Fibroblast of lung (primary cell): ENCODE measurements at regions not wholly inside any gene's neighbourhood (a gene's known extent, or its start where the extent isn't known, plus 50 kb on each side); places are given as distances from the start of the nearest gene placed in this dataset.

Experiments
- DNase-seq, 2 donors: peaks; one replicate each; pipeline versions ENCODE4 v3.0.0 to v3.0.0-alpha.2; 2010; ENCODE audit warnings: low read depth in 2 of 2
- H2AFZ ChIP-seq: 2 replicates; pipeline ENCODE4 v1.5.1; 2012; ENCODE audit warnings: low read length, control low read depth, inconsistent platforms
- H3K27ac ChIP-seq: 2 replicates; pipeline ENCODE4 v1.5.1; 2011; ENCODE audit warnings: low read length, control low read depth; ENCODE audit not compliant: insufficient read depth
- H3K27me3 ChIP-seq: 2 replicates; pipeline ENCODE4 v1.5.1; 2011; ENCODE audit warnings: mild to moderate bottlenecking, low read length; ENCODE audit not compliant: control insufficient read depth, insufficient read depth
- H3K36me3 ChIP-seq: 2 replicates; pipeline ENCODE4 v1.5.1; 2011; ENCODE audit warnings: low read length; ENCODE audit not compliant: control insufficient read depth, insufficient read depth
- H3K4me1 ChIP-seq: 2 replicates; pipeline ENCODE4 v1.5.1; 2011; ENCODE audit warnings: low read length; ENCODE audit not compliant: control insufficient read depth, insufficient read depth; ENCODE audit errors: extremely low read depth
- H3K4me2 ChIP-seq: 2 replicates; pipeline ENCODE4 v1.5.1; 2011; ENCODE audit warnings: low read length, control low read depth; ENCODE audit not compliant: insufficient read depth; ENCODE audit errors: extremely low read depth
- H3K4me3 ChIP-seq, 4 experiments: fragments of 200-600 bp in 1 of 4; sonication (generic) in 1 of 4; replicated peaks in 1 of 4; 2 replicates each; pipeline ENCODE4 v1.5.1; 2011 to 2016; ENCODE audit warnings: low read length in 4 of 4, low read depth in 3 of 4, mild to moderate bottlenecking in 3 of 4, control low read depth in 2 of 4, inconsistent platforms in 1 of 4, mixed read lengths in 1 of 4; ENCODE audit not compliant: insufficient read depth in 1 of 4; ENCODE audit errors: control extremely low read depth in 1 of 4
- H3K79me2 ChIP-seq: 2 replicates; pipeline ENCODE4 v1.5.1; 2012; ENCODE audit warnings: mild to moderate bottlenecking, low read length, inconsistent platforms; ENCODE audit not compliant: control insufficient read depth, insufficient read depth
- H3K9ac ChIP-seq: 2 replicates; pipeline ENCODE4 v1.5.1; 2011; ENCODE audit warnings: mild to moderate bottlenecking, low read length, control low read depth; ENCODE audit not compliant: insufficient read depth
- H3K9me3 ChIP-seq: 2 replicates; pipeline ENCODE4 v1.5.1; 2012; ENCODE audit warnings: low read depth, low read length; ENCODE audit not compliant: control insufficient read depth, insufficient read depth
- H4K20me1 ChIP-seq: 2 replicates; pipeline ENCODE4 v1.5.1; 2011; ENCODE audit warnings: low read length; ENCODE audit not compliant: control insufficient read depth, insufficient read depth; ENCODE audit errors: extremely low read depth
- EZH2 ChIP-seq: IDR thresholded peaks from 2 replicates; pipeline ENCODE4 v1.5.1; 2012; ENCODE audit warnings: low read length, control low read depth, mild to moderate bottlenecking; ENCODE audit errors: missing control alignments
- TF ChIP-seq, protein P1 (sequence below), 2 donors: IDR thresholded peaks in 1 of 2; conservative IDR thresholded peaks in 1 of 2; 1 replicate in 1 of 2; 2 replicates in 1 of 2; pipeline ENCODE4 v1.5.1; 2011 to 2012; ENCODE audit warnings: low read length in 2 of 2, control low read depth in 1 of 2, inconsistent platforms in 1 of 2, low read depth in 1 of 2, mild to moderate bottlenecking in 1 of 2

DNA sequence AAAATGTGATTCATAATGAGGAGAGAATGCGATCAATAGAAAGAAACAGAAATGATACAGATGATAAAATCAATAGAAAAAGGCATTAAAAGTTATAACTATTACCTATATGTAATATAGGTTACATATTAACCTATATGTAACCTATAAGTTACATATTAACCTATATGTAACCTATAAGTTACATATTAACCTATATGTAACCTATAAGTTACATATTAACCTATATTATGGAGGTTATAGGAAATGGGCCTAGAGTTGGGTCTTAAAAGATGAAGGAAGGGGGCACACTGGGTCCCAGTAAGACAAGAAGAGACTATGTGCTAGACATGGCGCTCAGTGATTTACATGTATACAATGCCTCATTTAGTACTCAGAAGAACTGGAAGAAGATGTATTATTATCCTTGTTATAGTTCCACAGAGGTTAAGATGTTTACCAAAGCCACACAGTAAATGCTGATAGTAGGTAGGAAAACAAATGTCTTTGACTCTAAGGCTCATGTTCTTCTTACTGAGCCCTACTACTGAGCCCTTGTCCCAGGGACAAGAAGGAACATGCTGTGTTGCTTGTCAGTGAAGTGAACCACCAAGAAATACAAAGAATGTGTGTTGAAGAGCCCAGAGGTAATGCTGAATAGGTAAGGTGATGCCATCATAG, 444.6 kb upstream of the PLXNA2 start:
- Histone ChIP-seq H3K9me3 (no peaks in the 10 kb centered on the region), H3K27me3 (no peaks in the 10 kb centered on the region), H3K4me1 (no peaks in the 10 kb centered on the region), H3K79me2 (no peaks in the 10 kb centered on the region), H3K4me3 (no peak overlapping the region), H3K27ac (no peak overlapping the region), H3K4me2 (no peak overlapping the region), H3K36me3 (no peaks in the 10 kb centered on the region), H2AFZ (no peak overlapping the region), H4K20me1 (no peaks in the 10 kb centered on the region), H3K9ac (no peak overlapping the region)
- no peak for DNase-seq
- no peak for TF ChIP-seq EZH2
- TF ChIP-seq, protein P1, sequence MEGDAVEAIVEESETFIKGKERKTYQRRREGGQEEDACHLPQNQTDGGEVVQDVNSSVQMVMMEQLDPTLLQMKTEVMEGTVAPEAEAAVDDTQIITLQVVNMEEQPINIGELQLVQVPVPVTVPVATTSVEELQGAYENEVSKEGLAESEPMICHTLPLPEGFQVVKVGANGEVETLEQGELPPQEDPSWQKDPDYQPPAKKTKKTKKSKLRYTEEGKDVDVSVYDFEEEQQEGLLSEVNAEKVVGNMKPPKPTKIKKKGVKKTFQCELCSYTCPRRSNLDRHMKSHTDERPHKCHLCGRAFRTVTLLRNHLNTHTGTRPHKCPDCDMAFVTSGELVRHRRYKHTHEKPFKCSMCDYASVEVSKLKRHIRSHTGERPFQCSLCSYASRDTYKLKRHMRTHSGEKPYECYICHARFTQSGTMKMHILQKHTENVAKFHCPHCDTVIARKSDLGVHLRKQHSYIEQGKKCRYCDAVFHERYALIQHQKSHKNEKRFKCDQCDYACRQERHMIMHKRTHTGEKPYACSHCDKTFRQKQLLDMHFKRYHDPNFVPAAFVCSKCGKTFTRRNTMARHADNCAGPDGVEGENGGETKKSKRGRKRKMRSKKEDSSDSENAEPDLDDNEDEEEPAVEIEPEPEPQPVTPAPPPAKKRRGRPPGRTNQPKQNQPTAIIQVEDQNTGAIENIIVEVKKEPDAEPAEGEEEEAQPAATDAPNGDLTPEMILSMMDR (conservative IDR thresholded peaks at IDR 0.05 in 1 of 2, IDR thresholded peaks at IDR 0.05 in 1 of 2; ENCODE audit: low read depth in 1 of 2, low read length in 2 of 2): no peak

DNA sequence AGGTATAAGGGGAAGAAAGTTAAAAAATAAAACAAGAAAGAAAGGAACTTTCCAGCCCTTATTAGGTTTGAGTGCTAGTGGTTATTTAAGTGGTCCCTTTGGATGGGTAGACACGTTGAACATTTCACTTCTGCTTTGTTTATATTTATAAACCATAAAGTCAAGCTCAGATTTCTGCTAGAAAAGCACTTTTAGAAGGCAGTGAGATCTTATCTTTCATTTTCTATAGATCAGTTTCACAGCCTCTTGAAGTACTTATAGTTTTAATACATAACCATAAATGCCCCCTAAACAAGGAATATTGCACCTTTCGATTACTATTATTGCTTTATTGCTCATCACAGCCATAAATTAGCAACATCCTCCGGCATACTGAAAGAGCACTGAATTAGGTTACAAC, 446.8 kb upstream of the PLXNA2 start:
- Histone ChIP-seq H3K79me2 (no peaks in the 10 kb centered on the region), H3K4me1 (no peaks in the 10 kb centered on the region), H3K36me3 (no peaks in the 10 kb centered on the region), H3K27me3 (no peaks in the 10 kb centered on the region), H3K27ac (no peak overlapping the region), H2AFZ (no peak overlapping the region), H3K4me2 (no peak overlapping the region), H4K20me1 (no peaks in the 10 kb centered on the region), H3K9me3 (no peaks in the 10 kb centered on the region), H3K9ac (no peak overlapping the region), H3K4me3 (no peak overlapping the region)
- TF ChIP-seq, protein P1 (conservative IDR thresholded peaks at IDR 0.05 in 1 of 2, IDR thresholded peaks at IDR 0.05 in 1 of 2; ENCODE audit: low read depth in 1 of 2, low read length in 2 of 2): no peak
- TF ChIP-seq EZH2: no peak
- no peak for DNase-seq

DNA sequence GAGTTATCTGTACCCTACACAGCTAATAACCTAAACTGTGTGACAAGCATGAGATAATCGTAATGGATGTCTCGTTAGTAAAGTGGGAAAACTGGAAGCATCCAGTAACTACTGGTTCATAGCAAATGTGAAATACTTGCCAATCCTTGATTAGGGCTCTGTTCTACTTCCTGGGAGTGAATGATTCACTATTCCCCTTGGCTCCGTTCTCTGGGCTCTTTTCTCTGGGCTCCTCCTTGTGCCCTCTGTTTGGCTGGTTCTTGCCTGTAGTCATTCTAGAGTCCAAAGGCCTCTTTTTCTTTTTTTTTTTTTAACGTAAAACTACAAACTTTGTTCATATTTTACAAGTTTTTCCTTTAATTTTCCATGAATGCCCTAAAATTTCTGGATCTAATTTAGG, 465.8 kb upstream of the PLXNA2 start:
- no peak overlapping the region for H3K9ac ChIP-seq
- H3K79me2 ChIP-seq: no peaks in the 10 kb centered on the region
- no peak overlapping the region for H3K27ac ChIP-seq
- no peak overlapping the region for H3K4me3 ChIP-seq
- DNase-seq: no peak
- no peak for TF ChIP-seq EZH2
- TF ChIP-seq, protein P1 (conservative IDR thresholded peaks at IDR 0.05 in 1 of 2, IDR thresholded peaks at IDR 0.05 in 1 of 2; ENCODE audit: low read depth in 1 of 2, low read length in 2 of 2): no peak
- H3K27me3 ChIP-seq: no peaks in the 10 kb centered on the region
- no peaks in the 10 kb centered on the region for H3K9me3 ChIP-seq
- H4K20me1 ChIP-seq: no peaks in the 10 kb centered on the region
- no peaks in the 10 kb centered on the region for H3K36me3 ChIP-seq
- H3K4me2 ChIP-seq: no peak overlapping the region
- no peak overlapping the region for H2AFZ ChIP-seq
- H3K4me1 ChIP-seq: no peaks in the 10 kb centered on the region
